T-helper 1 cell treated with Interleukin-12 subunit alpha and Interleukin-12 subunit beta and Interleukin-4 antibody, amounts not matched to agents 30 ng/mL and 1 ng/mL, for 36 hours (primary cell): ENCODE measurements at regions not wholly inside any gene's neighbourhood (a gene's known extent, or its start where the extent isn't known, plus 50 kb on each side); places are given as distances from the start of the nearest gene placed in this dataset.

Source experiments
- intact Hi-C: fragments of 100-400 bp; cut with micrococcal nuclease; formaldehyde crosslinking; loops from one replicate; pipeline ENCODE4 v1.15.1; 2024

- intact Hi-C loops = no loop called here
Observed at GRCh38 chr3:68060910-68061309, 406.5 kb upstream of the SUCLG2 start.

DNA sequence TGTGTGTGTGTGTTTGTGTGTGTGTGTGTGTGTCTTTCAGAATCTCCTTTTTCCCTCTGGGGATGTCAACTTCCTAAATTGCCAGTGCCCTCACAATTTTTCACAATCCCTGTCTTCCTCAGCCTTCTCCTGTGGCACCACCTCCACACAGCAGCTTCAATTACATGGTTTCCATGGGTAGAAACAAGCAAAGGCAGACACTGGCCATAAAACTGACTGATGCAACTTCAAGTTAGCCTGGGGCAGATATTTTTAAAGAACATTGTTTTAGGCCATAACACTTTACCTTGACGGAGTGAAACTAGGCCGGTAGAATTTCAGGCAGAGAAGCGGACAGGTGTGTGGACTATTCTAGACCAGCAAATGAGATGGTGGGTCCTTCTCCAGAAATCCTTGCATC is 405.8 kb upstream of the SUCLG2 start:
- intact Hi-C loops = no loop called here

DNA sequence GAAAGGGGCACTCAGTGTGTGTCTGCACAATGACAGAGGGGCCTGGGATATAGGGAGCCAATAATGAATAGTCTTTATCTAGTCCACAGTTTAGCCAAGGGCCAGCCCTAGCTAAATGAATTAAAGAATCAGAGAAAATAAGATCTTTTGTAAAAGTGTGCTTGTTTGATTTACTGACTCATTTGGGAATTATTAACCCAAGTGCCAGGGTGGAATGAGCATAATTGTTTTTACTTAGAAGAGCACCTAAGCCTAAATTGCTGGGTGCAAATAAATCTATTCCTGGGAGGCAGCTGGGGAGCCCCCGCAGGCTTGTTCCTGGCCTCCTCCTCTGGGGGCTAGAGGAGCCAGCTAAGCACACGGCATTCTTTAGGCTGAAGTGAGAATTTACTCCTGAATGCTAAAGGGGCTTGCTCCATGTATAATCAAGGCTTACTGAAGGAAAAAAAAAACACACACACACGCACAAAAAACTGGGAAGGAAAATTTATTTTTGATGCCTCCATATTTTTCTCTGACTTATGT is 405.3 kb upstream of the SUCLG2 start:
- intact Hi-C loops = loop anchor here (5.0 kb wide), 2 partner anchors 1268 to 1837 kb away; partner anchors contain the start of gene SLC25A26

DNA sequence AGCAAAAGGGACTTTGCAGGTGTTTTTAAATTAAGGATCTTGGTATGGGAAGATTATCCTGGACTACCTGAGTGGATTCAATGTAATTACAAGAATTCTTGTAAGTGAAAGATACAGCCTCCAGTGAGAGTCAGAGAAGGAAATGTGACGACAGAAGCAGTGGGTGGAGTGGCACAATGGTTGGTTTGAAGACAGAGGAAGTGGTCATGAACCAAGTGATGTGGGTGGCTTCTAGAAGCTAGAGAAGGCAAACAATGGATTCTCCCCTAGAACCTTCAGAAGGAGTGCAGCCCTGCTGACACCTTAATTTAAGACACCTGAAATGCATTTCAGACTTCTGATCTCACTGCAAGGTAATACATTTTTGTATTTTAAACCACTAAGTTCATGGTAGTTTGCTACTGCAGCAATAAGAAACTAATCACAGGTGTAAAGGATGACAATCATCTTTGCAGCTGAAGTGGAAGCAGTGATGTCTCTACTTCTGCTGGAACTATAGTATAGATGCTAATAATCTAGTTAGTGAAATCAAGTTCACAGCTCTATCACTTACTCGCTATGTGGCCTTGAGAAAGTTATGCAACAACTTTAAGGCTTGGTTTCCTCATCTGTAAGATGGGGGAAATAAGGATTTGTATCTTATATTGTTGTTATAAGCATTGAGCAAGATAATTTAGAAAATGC is 403.4 kb upstream of the SUCLG2 start:
- intact Hi-C loops = loop anchor here (1.0 to 5.0 kb wide), 6 partner anchors 31 to 1835 kb away; partner anchors contain the start of genes KBTBD8 and SLC25A26

DNA sequence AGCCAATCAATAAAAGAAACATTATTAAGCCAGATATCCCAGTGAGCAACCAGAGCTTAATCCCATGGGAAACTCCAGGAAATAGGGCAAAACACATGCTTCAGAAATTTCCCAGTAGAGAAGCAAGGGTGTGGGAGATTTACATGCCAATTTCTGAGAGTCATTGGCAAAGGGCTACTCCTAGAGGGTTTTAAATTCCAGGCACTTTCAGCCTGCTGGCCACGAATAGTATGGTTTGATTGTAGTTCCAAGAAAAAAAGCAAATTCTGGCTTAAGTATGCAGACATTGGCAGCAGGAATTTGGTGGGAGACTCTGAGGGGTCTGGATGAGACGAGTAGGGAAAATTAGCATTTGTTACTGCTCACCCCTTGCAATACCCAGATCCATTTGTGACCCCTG is 402.1 kb upstream of the SUCLG2 start:
- intact Hi-C loops = loop anchor here (5.0 kb wide), 2 partner anchors 1271 to 1834 kb away; partner anchors contain the start of gene SLC25A26

GRCh38 chr3:68055215-68055614 is 400.8 kb upstream of the SUCLG2 start:
- intact Hi-C loops = loop anchor here (5.0 kb wide), 2 partner anchors 1272 to 1833 kb away; partner anchors contain the start of gene SLC25A26

- intact Hi-C loops = no loop called here
Observed at GRCh38 chr3:68049776-68050175, 395.4 kb upstream of the SUCLG2 start.

DNA sequence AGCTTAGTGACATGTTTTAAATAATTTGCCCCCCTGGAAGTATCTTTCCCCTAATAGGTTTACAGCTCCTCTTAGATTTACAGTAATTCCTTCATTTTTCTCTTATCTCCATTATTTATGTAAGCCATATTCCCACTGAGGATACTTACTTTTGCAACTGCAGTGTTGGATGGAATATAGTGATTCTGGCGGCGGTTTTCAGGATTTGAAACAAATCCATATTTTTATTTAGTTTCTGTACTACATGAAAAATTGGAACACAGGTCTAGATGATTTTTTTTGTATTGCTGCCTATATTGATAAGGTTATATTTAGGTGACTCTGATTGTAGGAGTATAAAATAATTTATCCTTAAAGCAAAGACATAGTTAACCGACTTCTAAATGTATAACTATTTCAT is 391.6 kb upstream of the SUCLG2 start:
- intact Hi-C loops = no loop called here

GRCh38 chr3:68033867-68034266 is 379.5 kb upstream of the SUCLG2 start:
- intact Hi-C loops = no loop called here

DNA sequence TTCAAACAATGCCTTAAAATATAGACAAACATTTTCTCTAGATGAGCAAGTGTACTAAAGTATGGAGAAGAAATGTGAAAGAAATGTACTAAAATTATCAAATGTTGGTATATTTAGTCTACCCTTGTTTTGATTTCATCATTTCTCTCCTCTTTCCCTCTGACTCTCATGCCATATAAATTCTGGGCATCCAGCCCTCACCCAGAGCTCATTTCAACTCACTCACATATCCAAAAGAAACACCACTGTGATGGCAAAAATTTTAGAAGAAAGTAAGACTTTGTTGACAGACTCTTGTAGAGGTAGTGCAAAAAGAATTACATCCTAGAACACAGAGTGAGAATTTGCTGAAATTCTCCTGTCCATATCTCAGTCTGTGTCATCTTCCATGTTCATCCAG is 377.8 kb upstream of the SUCLG2 start:
- intact Hi-C loops = no loop called here

DNA sequence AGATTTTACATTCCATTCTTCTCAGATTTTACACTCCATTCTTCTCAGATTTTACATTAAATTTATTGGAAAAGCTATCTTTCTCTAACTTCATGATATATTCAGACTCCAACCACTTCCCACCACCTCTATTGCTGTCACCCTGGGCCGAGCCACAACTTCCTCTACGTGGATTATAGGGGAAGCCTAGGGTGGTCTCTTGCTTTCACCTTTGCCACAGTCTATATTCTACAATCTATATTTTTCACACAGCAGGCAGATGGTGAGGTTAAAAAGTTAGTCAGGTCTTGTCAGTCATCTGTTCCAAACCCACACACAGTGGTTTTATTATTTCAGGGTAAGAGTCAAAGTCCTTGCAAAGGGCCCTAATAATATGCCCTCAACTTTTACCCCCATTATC is 370.8 kb upstream of the SUCLG2 start:
- intact Hi-C loops = no loop called here

DNA sequence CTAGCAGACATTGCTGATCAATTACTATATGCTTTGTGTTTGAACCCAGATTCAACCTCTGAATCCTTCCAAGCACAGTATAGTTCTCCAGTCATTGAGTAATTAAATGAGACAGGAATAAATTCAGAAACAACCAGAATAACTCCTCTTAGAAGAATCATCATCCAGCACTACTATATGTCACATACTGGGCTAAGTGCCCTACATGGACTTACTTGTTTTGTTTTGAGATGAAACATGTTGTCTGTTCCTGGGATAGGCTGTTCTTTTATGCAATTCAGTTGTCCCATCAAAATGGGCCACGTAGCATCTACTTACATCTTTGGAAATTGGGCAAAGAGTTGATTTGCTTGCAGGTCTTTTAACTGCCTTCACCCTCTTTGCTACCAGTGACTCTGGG is 365.5 kb upstream of the SUCLG2 start:
- intact Hi-C loops = loop anchor here (5.0 kb wide), 1 partner anchor 638 kb away; no protein-coding TSS in a partner anchor

DNA sequence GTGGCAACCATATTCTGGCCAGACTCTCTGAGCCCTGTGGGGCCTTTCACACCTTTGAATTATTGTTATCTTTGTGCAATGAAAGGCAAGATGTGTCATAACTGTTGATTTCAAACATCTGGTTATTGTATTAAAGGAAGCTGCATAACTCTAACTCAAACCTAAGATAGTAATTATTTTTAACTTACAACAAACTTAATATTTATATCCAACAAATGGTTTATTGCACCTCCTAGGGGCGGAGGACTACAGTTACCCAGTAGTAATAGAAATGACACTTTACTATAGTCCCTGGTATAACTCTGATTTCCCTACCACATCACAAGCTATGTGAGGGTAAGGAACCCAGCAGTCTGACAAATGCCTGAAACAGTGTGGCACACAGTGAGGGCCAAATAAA is 363.9 kb upstream of the SUCLG2 start:
- intact Hi-C loops = loop anchor here (5.0 kb wide), 1 partner anchor 636 kb away; no protein-coding TSS in a partner anchor

DNA sequence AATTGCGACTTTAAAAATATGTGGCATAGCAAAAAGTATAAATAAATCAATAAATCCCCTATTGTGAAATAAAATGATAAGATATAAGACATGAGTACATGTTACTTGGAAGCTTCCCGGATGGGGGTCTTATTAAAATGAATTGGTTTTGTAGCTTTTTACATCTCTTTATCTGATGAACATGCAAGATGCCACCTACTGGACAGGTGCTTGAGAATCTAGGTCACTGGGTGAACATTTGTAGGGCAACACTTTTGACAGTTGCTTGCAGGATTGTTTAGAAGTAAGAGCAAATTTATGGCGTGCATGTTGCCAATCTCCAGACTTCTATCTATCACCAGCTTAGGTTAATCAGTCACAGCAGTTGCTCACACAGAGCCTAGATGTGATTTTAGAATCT is 362.7 kb upstream of the SUCLG2 start:
- intact Hi-C loops = loop anchor here (5.0 kb wide), 1 partner anchor 635 kb away; no protein-coding TSS in a partner anchor

DNA sequence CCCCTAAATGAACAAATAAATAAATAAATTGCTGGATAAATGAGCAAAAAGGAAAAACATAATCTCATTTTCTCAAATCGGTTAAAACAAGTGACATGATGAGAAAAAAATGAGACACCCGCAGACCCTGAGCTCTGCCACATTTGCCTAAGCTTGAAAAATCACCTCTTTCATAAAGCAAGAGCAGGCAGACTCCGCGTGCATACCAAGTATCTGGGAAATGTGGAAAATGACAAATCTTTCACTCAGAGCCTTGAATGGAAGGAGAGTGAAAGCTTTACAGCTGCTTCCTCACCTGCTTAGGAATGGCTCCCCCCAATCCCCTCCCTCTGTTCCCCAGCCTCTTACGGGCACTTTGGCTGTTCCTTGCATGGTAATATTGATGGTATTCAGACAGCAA is 355.5 kb upstream of the SUCLG2 start:
- intact Hi-C loops = no loop called here

- intact Hi-C loops = no loop called here
Observed at GRCh38 chr3:68007621-68008226, 353.3 kb upstream of the SUCLG2 start.

GRCh38 chr3:68006646-68007045 is 352.2 kb upstream of the SUCLG2 start:
- intact Hi-C loops = no loop called here

DNA sequence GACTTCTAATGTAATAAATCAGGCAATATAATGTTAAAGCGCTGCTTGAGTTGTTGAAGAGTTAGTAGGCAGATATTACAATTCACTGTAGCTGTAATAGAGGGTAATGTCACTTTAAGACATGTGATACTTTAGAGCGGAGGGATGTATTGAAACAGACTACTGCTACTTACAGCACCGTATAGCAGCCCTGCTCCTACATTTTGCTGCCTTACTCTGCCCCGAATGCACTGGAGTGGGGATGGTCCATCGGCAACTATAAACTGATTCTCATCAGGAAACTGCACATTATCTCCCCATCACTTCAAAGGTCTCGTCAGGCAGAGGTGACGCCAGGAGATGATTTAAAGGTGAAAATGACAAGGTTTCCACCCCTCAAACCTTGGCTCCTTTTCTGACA is 349.7 kb upstream of the SUCLG2 start:
- intact Hi-C loops = no loop called here

GRCh38 chr3:67998281-67998680 is 343.9 kb upstream of the SUCLG2 start:
- intact Hi-C loops = no loop called here

- intact Hi-C loops = no loop called here
Observed at GRCh38 chr3:67995206-67995605, 340.8 kb upstream of the SUCLG2 start.

DNA sequence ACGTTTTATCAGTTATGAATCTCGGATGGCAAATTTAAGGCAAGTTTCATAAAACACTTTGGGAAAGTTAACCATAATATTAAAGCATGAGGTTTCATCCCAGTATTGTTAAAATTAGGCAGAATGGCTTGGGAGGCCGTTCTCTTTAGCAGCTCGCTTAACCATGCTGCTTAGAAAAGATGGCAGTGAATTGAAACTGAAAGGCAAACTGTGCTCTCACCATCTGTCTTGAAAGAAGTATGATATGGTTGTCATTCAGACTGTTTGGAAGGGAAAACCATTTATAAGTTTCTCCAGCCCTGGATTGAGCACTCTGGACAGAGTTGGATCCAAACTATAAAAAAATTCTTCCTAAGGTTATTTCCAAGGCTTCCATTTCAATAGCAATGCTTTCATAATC is 332.3 kb upstream of the SUCLG2 start:
- intact Hi-C loops = no loop called here

GRCh38 chr3:67983166-67983565 is 328.8 kb upstream of the SUCLG2 start:
- intact Hi-C loops = no loop called here

GRCh38 chr3:67981077-67981476 is 326.7 kb upstream of the SUCLG2 start:
- intact Hi-C loops = no loop called here
